ENCODE measurements at regions not wholly inside any gene's neighbourhood (a gene's known extent, or its start where the extent isn't known, plus 50 kb on each side); places are given as distances from the start of the nearest gene placed in this dataset.
A peak's percentile ranks its signal among the peaks of the same experiment; 100 is the strongest.
"Not testable (repeated sequence)": the region's sequence is repeated elsewhere in the genome, so short reads cannot be mapped to it uniquely, and the experiment has no call there.

GRCh38 chr1:104172243-104172681 is 422.6 kb downstream of the AMY1C start:
- no peak for DNase-seq

GRCh38 chr1:104182251-104182650 is 432.6 kb downstream of the AMY1C start:
- no peak for DNase-seq

GRCh38 chr1:104189207-104189606 is 439.5 kb downstream of the AMY1C start:
- DNase-seq = no peak

- DNase-seq = no peak
Measured at GRCh38 chr1:104190821-104191220, 441.1 kb downstream of the AMY1C start.

GRCh38 chr1:104195395-104195794 is 445.7 kb downstream of the AMY1C start:
- no peak for DNase-seq

- DNase-seq = no peak
Measured at GRCh38 chr1:104196136-104196535, 446.4 kb downstream of the AMY1C start.

- no peak for DNase-seq
Measured at GRCh38 chr1:104197516-104197915, 447.8 kb downstream of the AMY1C start.

- no peak for DNase-seq
Measured at GRCh38 chr1:104212239-104212638, 462.5 kb downstream of the AMY1C start.

GRCh38 chr1:104217395-104217986 is 467.8 kb downstream of the AMY1C start:
- DNase-seq = not testable (repeated sequence)

- no peak for DNase-seq
Measured at GRCh38 chr1:104229860-104230259, 480.2 kb downstream of the AMY1C start.

- DNase-seq = no peak
Measured at GRCh38 chr1:104231676-104232075, 482.0 kb downstream of the AMY1C start.

GRCh38 chr1:104235141-104235540 is 485.4 kb downstream of the AMY1C start:
- no peak for DNase-seq

GRCh38 chr1:104238991-104239390 is 489.3 kb downstream of the AMY1C start:
- DNase-seq = peak; percentile 30

- no peak for DNase-seq
Measured at GRCh38 chr1:104248385-104248784, 498.7 kb downstream of the AMY1C start.

- no peak for DNase-seq
Measured at GRCh38 chr1:104259481-104259880, 509.8 kb downstream of the AMY1C start.

GRCh38 chr1:104263110-104263509 is 513.4 kb downstream of the AMY1C start:
- DNase-seq = not testable (repeated sequence)

GRCh38 chr1:104264521-104264920 is 514.8 kb downstream of the AMY1C start:
- no peak for DNase-seq

- DNase-seq = no peak
Measured at GRCh38 chr1:104265163-104265562, 515.5 kb downstream of the AMY1C start.

- DNase-seq = no peak
Measured at GRCh38 chr1:104266612-104267011, 516.9 kb downstream of the AMY1C start.

- DNase-seq = not testable (repeated sequence)
Measured at GRCh38 chr1:104288322-104288721, 538.6 kb downstream of the AMY1C start.

- DNase-seq = no peak
Measured at GRCh38 chr1:104291156-104291555, 541.5 kb downstream of the AMY1C start.

- DNase-seq = no peak
Measured at GRCh38 chr1:104294259-104294658, 544.6 kb downstream of the AMY1C start.

GRCh38 chr1:104295511-104295910 is 545.8 kb downstream of the AMY1C start:
- no peak for DNase-seq

- DNase-seq = no peak
Measured at GRCh38 chr1:104309673-104310072, 560.0 kb downstream of the AMY1C start.

GRCh38 chr1:104315823-104316222 is 566.1 kb downstream of the AMY1C start:
- no peak for DNase-seq
